Ovary (tissue), 3 donors: ENCODE measurements at regions not wholly inside any gene's neighbourhood (a gene's known extent, or its start where the extent isn't known, plus 50 kb on each side); places are given as distances from the start of the nearest gene placed in this dataset.

ENCODE experiments used
- POLR2A ChIP-seq: fragments of 450-650 bp; IDR thresholded peaks from one replicate; pipeline ENCODE4 v1.6.1; 2017; ENCODE audit warnings: antibody characterized with exemption, mild to moderate bottlenecking, moderate library complexity
- TF ChIP-seq, protein P1 (sequence below), 3 donors: fragments of 450-650 bp in 2 of 3; fragments of 200-600 bp in 1 of 3; IDR thresholded peaks; one replicate each; pipeline versions ENCODE4 v1.5.1 to v1.8.0; 2016 to 2022; ENCODE audit warnings: antibody characterized with exemption in 3 of 3, mild to moderate bottlenecking in 1 of 3
- donor health status: DM: no; HTN: no; CAD: no.

- no peak for TF ChIP-seq POLR2A
- TF ChIP-seq, protein P1, sequence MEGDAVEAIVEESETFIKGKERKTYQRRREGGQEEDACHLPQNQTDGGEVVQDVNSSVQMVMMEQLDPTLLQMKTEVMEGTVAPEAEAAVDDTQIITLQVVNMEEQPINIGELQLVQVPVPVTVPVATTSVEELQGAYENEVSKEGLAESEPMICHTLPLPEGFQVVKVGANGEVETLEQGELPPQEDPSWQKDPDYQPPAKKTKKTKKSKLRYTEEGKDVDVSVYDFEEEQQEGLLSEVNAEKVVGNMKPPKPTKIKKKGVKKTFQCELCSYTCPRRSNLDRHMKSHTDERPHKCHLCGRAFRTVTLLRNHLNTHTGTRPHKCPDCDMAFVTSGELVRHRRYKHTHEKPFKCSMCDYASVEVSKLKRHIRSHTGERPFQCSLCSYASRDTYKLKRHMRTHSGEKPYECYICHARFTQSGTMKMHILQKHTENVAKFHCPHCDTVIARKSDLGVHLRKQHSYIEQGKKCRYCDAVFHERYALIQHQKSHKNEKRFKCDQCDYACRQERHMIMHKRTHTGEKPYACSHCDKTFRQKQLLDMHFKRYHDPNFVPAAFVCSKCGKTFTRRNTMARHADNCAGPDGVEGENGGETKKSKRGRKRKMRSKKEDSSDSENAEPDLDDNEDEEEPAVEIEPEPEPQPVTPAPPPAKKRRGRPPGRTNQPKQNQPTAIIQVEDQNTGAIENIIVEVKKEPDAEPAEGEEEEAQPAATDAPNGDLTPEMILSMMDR (IDR thresholded peaks at IDR 0.05), result no peak
Measured at GRCh38 chr4:59120287-59120814, 2010.2 kb upstream of the IGFBP7 start.
